SK-MEL-5 (cell line): ENCODE measurements at regions not wholly inside any gene's neighbourhood (a gene's known extent, or its start where the extent isn't known, plus 50 kb on each side); places are given as distances from the start of the nearest gene placed in this dataset.

Experiments
- DNase-seq: peaks from one replicate; pipeline ENCODE4 v3.0.0-alpha.2; 2016; ENCODE audit warnings: low read depth, low spot score
- in situ Hi-C: cut with HindIII; loops from 2 replicates; pipeline ENCODE4 v1.10.0; 2016; ENCODE audit warnings: low sequenced_read_pairs, high pct_unique_total_duplicates, low pct_unique_long_range_greater_than_20kb

DNA sequence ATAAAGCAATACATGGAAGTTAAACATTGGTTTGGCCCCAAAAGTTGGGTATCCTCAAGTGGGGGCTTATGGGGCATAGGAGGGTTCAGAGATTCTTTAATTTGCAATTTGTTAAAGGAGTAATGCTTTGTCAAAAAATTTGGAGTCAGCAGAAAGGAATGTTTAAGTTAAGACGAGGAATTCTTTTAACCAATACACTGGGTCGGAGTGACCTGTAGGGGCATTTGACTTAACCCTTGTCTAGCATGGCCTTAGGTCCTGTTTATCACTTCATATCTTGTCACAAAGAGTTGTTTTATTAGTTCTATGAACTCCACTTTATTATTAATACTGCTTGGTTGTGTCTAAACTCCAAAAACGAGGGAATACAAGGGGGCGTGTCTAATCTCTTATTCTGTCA is 656.1 kb upstream of the RORB start:
- in situ Hi-C loops, result no loop called here
- DNase-seq, result no peak

DNA sequence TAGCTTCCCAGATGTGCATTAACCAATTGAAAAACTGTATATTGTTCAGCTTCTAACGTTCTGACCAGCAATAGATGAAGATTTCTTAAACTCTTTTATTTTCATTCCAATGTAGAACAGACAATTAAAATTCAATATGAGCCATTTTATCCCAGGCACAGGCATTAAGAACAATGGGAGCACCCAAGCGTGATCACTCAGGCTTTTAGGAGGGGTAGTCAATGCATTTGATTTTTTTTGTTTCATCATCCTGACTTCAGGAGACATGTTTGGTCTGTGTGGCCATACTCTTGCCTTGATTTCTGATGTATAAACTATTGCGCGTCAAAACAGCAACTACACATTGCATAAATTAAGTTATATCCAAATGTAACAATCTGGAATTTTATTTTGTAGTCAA is 653.0 kb upstream of the RORB start:
- no peak for DNase-seq
- in situ Hi-C loops, result no loop called here

DNA sequence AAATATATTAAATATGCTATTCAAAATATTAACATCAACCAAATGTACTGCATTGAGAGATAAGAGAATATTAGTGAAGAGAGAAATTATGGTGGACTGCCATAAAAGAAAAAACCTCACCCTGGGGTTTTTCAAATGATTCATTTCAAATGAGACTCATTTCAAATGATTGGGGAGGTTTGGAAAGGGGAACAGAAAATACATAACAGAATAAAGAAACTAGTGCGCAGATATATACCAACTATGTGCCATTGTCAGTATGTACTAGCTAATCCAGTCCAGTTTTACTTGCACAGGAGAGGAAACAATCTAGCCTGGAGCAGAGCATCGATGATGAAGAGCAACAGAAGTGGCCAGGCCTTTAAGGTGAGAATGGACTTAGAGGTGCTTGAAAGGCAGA is 651.6 kb upstream of the RORB start:
- in situ Hi-C loops, result no loop called here
- DNase-seq, result no peak

DNA sequence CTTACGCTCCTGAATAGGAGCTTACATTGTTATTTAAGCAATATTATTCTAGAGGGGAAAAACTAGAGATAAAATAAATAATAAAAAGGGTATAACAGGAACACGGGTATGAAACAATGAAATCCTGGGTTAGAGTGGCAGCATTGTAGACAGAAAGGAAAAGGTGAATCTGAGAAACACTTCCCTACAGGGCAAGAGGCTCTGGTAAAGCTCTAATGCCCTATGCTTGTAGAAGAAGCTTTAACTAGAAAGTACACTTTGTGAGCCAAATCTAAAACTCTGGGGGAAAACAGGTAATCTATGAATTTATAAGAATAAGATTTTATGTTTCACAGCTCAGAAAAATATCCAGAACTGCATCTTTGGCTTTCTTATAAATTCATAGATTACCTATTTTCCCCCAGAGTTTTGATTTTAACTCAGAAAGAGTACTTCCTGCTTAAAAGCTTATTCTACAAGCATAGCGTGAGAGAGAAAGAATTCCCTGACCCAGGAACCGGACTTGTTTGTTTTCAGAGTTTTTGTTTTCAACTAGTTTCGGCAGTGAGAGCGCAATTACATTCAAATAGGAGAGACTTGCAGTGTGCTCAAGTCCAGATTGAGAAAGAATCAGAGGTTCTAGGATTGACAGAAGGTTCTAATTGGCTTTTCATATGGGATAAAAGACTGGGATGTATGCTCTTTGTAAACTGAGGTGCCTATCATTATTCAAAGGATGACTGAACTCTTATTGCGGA is 651.0 kb upstream of the RORB start:
- DNase-seq, result no peak
- in situ Hi-C loops, result no loop called here

DNA sequence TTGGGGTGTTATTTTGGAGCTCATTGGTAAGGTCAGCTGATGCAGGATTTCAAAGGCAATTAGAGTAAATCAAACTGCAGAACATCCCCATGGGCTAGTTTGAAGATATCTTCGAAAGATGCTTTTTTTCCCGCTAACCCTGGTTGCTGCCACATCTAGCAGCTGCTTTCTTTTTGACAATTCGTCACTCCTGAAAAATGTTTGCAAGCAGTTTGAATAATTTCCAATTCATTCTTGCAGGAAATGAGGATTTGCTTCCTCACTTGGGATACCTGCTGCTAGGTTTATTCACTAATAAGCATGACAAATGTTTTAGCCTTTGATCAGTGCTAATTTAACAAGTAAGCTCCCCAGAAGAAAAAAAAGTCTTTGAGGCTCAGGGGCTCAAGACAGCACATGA is 649.6 kb upstream of the RORB start:
- DNase-seq, result no peak
- in situ Hi-C loops, result no loop called here

DNA sequence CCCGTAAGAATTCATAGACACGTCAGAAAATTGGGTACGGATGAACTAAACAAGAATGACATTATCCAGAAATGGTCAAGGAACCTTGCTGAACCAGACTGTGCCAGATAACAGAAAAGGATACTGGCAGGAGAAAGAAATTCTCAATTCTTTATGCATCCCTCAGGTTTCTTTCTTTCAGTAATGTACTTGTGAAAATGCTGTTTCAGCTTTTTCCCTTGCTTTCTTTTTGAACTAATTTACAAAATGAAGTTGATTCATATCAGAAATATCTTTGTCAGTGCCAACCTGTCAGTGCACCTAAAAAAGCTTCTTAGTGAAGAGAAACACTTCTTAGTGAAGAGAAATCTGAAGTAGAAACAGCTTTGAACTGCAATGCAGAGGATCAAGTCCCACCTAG is 643.6 kb upstream of the RORB start:
- in situ Hi-C loops, result no loop called here
- DNase-seq, result no peak

DNA sequence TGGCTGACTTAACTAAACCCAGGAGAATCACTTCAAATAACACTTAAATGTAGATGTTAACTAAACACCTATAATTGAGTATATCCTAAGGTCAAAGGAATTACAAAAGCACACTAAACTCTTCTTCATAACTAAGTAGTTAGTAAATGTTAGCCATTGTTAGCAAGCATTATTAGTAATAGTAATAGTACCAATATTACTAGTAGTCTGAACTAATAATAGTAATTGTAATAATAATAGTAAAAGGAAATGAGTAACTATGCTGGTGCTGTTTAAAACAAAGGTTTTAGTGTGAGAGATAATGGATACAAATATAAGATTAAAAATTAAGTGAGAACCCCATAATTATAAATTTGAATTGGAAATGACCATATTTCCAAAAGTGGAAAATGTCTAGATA is 641.9 kb upstream of the RORB start:
- in situ Hi-C loops, result no loop called here
- no peak for DNase-seq

DNA sequence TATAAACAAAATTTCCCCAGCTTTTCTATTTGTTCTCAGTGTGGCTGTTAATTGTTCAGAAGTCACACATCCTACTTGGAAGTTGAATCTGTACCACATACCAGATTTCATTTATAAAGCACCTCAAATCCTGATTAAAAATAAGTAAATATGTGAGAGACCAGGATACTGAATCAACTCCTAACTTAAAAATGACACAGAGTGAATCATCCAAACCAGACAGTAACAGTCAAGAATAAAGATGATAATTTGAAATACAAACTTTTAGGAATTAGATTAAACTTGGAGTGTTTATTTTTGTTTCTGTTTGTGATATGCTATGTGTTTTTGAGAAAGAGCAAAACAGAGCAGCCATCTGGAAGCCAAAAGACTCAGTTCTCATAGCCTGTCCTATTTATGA is 633.2 kb upstream of the RORB start:
- in situ Hi-C loops, result no loop called here
- no peak for DNase-seq

DNA sequence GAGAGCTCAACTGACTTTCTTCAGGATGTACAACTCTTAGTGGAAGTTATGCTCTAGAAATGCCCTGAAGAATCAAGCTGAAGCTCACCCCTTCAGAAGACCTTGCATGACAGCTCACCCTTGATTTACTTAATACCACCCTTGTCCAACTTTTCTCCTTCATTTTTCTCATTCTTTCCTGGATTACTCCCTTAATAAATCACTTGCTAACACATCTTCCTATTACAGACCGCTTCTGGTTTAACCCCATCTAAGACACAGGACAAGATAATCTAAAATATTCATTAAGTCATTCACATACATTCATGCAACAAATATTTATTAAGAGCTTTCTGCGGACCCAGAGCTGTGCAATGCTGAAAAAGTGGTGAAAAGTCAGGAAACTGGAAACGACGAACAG is 630.7 kb upstream of the RORB start:
- in situ Hi-C loops, result no loop called here
- no peak for DNase-seq

DNA sequence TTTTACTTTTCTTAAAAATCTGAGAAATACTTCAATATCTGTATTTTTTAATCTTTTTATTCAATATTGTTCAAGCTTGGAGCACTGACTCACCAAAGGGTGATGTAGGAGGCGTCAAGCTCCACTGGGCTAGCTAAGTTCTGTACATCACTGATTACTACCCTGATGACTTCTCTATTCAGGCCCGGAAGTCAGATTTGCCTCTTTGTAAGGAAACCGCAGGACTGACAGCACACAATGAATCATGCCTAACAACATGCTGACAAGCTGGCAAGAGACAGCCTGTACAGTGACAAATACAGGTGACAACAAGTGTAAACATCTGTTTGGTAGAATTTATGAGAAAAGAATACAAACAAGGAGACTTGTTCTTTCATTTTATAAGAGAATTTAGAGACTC is 627.9 kb upstream of the RORB start:
- in situ Hi-C loops, result no loop called here
- peak; percentile 64 for DNase-seq

DNA sequence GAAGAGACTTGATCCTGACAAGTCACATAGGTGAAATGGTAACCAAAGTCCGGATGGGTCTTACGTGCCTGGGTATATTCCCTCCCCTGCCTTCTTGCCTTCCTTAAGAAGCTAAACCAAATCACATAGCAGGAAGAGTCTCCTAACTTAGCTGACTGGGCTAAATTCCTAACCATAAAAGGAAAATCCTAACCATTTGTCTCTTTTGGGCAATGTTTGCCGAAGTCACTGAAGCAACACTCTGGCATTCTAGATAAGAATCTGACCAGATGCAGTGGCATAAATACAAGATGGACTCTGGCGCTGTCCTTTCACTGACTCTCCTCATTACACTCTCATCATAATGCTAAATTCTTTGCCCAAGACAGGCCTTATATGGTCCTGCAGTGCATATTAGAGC is 625.5 kb upstream of the RORB start:
- in situ Hi-C loops, result no loop called here
- DNase-seq, result no peak

DNA sequence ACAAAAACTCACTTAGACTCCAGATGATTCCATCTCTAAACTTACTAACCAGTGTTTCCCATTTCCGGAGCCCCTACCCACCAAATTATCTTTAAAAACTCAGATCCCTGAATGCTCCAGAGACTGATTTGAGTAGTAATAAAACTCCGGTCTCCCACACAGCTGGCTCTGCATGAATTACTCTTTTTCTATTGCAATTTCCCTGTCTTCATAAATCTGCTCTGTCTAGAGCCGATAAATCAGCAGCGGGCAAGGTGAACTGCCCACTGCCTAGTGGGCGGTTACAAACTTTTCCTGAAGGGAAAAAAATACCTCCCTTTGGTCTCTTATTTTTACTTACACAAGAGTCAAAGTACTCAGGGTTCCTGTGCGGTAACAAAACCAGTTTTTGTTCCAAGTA is 624.4 kb upstream of the RORB start:
- no peak for DNase-seq
- in situ Hi-C loops, result no loop called here

DNA sequence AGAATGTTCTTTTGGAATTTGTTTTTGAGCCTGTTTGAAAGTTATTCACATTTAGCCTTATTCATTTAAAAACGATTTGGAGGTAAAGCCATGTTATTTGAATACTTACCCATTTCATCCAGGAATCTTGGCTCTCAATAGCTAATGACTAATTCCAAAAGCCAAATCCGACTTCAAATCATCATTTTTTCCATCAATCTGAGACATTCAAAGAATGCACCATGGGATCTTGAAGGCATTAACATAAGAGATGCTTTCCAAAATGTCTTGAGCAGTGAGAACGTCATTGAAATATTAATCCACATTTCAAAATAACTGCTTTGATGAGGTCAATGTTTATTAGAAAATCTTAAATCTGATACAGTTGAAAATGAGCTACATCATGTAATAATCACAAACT is 617.0 kb upstream of the RORB start:
- DNase-seq, result no peak
- in situ Hi-C loops, result no loop called here

DNA sequence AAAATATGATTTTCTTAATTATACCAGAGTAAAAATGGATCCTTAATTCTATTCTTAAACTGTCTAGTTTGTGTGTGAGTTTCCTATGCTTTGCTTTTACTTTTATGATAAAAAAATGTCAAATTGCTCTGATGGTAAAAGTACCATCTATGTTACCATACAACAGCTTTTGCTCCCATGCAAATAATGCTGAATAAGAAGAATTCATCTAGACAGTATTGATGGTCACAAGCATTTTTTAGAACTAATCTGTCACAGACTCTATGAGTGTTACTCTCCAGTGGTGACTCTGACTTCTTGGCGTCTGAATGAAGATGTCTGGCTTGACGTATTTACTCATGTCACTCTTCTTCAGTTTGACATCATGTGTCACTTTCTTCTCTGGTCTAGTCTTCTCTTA is 608.1 kb upstream of the RORB start:
- in situ Hi-C loops, result no loop called here
- DNase-seq, result no peak

DNA sequence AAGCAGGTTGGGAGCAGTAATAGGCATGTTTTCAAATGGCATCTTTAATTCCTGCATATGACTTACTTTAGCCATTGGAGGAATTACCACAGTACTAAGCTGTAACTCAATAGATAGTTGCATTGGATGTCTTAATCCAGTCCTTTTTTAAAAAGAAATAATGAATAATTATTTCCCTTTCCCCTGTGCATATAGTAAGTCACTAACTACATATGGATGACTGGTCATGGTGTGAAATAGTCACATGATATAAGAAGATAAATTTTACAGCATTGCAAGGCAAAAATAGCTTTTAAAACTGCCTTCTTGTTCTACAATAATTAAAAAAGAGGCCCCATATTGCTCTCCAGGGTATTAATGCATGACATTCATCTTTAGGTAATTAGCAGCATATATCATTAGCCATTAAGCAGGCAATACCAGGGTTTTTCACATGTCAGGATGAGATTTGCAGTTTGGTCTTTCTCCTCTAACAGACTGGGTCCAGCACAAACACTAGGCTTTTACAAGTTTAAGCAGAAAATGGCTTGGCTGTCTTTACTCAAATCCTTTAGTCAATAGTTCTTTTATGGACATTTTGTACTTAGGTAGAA is 606.4 kb upstream of the RORB start:
- in situ Hi-C loops, result no loop called here
- DNase-seq, result no peak

DNA sequence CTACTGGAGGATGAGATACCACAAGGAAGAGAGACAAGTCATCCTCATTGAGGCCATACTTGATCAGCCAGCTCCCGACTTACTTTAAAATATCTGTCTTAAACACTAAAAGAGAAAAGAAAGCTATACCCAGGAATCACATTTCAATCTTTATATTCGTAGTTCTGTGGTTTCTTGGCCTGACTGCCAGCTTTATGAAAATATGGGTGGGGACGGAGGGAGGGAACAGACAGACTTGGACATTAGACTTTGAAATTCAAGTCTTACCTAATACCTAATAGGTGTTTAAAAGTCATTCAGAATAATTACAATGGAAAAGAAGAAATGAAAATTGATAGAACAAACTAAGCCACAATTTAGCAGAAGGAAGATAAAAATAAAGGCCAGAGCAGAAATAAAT is 604.8 kb upstream of the RORB start:
- DNase-seq, result no peak
- in situ Hi-C loops, result no loop called here

DNA sequence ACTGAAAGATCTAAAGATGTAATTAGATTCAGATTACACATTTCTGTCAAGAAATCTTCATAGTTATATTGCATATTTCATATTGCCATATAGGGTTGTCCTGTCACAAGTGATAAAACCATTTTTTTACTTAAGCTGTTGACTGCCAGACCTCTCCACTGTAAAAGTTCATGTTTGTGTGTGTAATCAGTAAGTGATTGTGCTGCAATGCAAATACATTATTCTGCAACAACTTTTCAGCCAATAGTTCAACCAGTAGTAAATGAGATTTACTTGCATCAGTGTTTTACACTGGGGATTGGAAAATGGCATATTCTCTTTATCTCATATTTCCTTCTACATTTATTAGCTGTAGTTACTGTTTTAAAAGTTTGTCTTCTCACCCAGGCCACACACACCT is 603.9 kb upstream of the RORB start:
- no peak for DNase-seq
- in situ Hi-C loops, result no loop called here

DNA sequence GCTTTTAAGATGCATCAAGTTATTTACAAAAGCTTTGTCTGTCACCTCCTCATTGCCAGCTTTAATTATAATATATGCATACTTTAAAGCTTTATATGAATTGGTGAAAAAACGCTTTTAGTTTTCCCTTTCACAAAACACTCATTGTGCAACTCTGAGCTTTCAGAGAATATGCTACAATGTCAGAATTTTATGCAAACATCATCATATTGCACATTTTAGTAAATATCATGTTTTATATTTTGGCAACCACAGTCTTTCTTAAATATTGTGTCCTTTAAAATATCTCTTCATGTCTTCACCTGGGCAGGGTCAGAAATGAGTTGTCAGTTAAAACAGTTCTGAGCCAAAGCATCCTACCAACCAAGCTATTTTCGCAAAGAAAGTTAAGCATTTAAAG is 601.1 kb upstream of the RORB start:
- no peak for DNase-seq
- in situ Hi-C loops, result no loop called here

DNA sequence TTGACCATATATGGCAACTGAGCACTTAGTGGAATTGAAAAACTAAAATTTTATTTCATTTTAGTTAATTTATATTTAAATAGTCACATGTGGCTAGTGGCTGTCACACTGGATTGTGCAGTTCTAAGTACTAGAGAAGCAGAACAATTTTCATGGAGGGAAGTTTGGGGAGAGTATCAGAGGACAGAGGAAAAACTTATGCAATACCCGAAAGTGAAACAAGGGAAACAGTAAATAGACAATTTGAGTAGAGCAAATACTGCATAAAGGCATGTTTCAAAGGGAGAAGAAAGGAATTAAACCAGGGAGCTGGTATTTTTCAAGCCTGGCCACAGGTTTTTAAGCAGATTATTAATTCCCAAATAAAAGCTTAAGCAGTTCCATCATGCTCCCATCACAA is 590.5 kb upstream of the RORB start:
- DNase-seq, result no peak
- in situ Hi-C loops, result no loop called here

DNA sequence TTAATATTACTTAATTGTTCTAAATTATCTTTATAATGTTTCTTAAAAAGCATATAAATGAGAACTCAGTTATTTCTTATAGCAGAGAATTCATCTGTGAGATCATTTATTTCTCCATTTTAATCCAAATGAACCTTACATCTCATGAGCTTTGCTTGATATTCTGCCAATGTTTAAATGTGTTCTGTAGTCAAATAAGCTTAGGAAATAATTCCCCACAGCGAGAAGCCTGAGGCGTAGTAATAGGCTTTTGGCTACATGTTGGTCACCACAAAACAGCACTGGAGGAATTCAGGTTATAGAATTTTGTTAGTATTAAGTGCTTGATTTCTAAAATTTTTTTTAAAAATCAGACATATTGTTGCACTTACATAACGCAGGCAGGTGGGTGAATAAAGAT is 585.3 kb upstream of the RORB start:
- DNase-seq, result no peak
- in situ Hi-C loops, result no loop called here
